ENCODE measurements at regions not wholly inside any gene's neighbourhood (a gene's known extent, or its start where the extent isn't known, plus 50 kb on each side); places are given as distances from the start of the nearest gene placed in this dataset.

DNA sequence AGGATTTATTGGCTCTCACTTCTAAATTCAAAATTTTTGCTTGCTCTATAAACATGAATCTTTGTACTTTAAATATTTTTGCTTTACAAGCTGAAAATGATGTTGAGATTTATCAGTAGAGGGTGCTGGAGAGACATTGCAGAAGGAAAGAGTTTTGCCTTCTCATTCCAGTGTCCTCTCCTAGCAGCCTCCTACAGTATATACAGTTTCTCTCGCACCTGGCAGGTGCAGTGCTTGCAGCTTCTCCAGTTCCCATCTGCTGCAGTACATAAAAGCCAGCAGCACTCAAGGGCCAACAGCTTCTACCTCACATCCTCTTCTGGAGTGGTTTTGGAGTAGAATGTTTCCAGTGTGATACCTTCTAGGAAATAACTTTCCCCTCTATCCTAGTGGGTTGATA lies 601.8 kb upstream of the ATXN7L3B start:
- TF ChIP-seq, protein P1, sequence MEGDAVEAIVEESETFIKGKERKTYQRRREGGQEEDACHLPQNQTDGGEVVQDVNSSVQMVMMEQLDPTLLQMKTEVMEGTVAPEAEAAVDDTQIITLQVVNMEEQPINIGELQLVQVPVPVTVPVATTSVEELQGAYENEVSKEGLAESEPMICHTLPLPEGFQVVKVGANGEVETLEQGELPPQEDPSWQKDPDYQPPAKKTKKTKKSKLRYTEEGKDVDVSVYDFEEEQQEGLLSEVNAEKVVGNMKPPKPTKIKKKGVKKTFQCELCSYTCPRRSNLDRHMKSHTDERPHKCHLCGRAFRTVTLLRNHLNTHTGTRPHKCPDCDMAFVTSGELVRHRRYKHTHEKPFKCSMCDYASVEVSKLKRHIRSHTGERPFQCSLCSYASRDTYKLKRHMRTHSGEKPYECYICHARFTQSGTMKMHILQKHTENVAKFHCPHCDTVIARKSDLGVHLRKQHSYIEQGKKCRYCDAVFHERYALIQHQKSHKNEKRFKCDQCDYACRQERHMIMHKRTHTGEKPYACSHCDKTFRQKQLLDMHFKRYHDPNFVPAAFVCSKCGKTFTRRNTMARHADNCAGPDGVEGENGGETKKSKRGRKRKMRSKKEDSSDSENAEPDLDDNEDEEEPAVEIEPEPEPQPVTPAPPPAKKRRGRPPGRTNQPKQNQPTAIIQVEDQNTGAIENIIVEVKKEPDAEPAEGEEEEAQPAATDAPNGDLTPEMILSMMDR (IDR thresholded peaks at IDR 0.05) = no peak
- no peak for TF ChIP-seq POLR2A (IDR thresholded peaks at IDR 0.05)
- TF ChIP-seq EP300 (IDR thresholded peaks at IDR 0.05) = no peak
- WGBS, 2 donors = 38 to 46% methylated on average over 1 of the region's 1 CpG
- no peak for DNase-seq (ENCODE audit: low spot score in 2 of 2)
- H3K36me3 ChIP-seq = no peaks in the 10 kb centered on the region
- no peaks in the 10 kb centered on the region for H3K27me3 ChIP-seq
- H3K9me3 ChIP-seq = no peaks in the 10 kb centered on the region
- no peak overlapping the region for H3K4me3 ChIP-seq
- H3K27ac ChIP-seq = no peak overlapping the region
- H3K4me1 ChIP-seq = no peaks in the 10 kb centered on the region

- H3K4me3 ChIP-seq = no peak overlapping the region
- H3K27ac ChIP-seq = no peak overlapping the region
- 71 to 76% methylated on average over 8 of the region's 8 CpGs for WGBS, 2 donors
- TF ChIP-seq POLR2A (IDR thresholded peaks at IDR 0.05) = no peak
- TF ChIP-seq, protein P1 (IDR thresholded peaks at IDR 0.05) = no peak
- no peak for TF ChIP-seq EP300 (IDR thresholded peaks at IDR 0.05)
- no peak for DNase-seq (ENCODE audit: low spot score in 2 of 2)
- no peaks in the 10 kb centered on the region for H3K9me3 ChIP-seq
- no peaks in the 10 kb centered on the region for H3K4me1 ChIP-seq
- no peaks in the 10 kb centered on the region for H3K36me3 ChIP-seq
- no peaks in the 10 kb centered on the region for H3K27me3 ChIP-seq
Measured at GRCh38 chr12:73947326-73948026, 590.2 kb upstream of the ATXN7L3B start.

DNA sequence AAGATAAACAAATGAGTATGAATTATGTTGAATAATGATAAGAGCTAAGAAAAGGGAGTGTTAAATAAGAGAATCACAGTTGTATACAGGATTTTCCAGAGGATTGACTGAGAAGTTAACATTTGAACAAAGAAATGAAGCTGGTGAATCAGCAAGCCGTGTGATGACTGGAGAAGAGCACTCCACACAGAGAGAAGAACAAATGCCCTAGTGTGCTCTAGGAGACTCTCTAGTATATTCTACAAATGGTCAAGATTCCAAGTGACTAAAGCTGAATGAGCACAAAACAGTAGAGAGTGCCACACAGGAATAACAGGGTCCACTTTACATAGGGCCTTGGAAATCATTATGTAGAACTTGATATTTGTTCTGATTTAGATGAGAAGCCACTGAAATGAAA lies 587.1 kb upstream of the ATXN7L3B start:
- no peaks in the 10 kb centered on the region for H3K9me3 ChIP-seq
- DNase-seq (ENCODE audit: low spot score in 2 of 2) = no peak
- no peaks in the 10 kb centered on the region for H3K36me3 ChIP-seq
- H3K4me1 ChIP-seq = no peaks in the 10 kb centered on the region
- no peak overlapping the region for H3K27ac ChIP-seq
- no peaks in the 10 kb centered on the region for H3K27me3 ChIP-seq
- no peak overlapping the region for H3K4me3 ChIP-seq
- TF ChIP-seq, protein P1 (IDR thresholded peaks at IDR 0.05) = no peak
- WGBS, 2 donors = 33 to 36% methylated on average over 1 of the region's 1 CpG

DNA sequence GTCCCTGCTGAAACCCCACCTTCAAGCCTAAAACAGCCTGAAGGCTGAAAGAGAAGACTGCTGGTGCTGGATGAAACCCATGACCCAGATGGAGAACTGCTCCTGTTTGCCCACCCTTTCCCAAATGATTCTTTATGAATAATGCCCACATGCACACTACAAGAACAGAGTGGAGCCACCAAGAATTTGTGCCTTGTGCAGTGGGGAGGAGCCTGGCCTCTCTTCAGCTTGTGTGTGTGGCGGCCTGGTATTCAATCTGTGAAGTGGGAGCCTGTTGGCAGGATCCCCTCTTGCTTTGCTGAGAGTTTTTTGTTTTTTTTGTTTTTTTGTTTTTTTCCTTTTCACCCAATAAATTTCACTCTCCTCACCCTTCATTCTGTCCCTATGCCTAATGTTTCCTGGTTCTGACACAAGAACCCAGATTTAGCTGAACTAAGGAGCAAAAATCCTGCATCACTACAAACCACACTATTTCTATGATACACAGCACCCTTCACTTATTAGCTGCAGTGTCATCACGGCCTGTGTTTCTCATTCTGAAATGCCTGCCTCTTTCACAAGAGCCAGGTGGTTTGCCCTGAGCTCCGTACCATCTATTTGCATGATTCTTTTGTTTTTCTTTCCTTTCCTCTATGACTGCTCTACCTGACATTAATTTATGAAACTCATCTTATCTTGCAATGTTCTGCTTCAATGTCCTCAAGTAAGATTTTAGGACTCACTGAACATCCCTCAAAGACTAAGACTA lies 585.5 kb upstream of the ATXN7L3B start:
- Histone ChIP-seq H3K4me1 (no peaks in the 10 kb centered on the region), H3K4me3 (no peak overlapping the region), H3K9me3 (no peaks in the 10 kb centered on the region), H3K27ac (no peak overlapping the region), H3K27me3 (no peaks in the 10 kb centered on the region), H3K36me3 (no peaks in the 10 kb centered on the region)
- no peak for DNase-seq (ENCODE audit: low spot score in 2 of 2)
- 85 to 89% methylated on average over 3 of the region's 3 CpGs for WGBS, 2 donors
- TF ChIP-seq EP300 (IDR thresholded peaks at IDR 0.05) (no peak), POLR2A (IDR thresholded peaks at IDR 0.05) (no peak)
- TF ChIP-seq, protein P1 (IDR thresholded peaks at IDR 0.05) = no peak

- Histone ChIP-seq H3K36me3 (no peaks in the 10 kb centered on the region), H3K9me3 (no peaks in the 10 kb centered on the region), H3K27me3 (no peaks in the 10 kb centered on the region), H3K27ac (no peak overlapping the region), H3K4me1 (no peaks in the 10 kb centered on the region), H3K4me3 (no peak overlapping the region)
- TF ChIP-seq EP300 (IDR thresholded peaks at IDR 0.05) = no peak
- TF ChIP-seq, protein P1 (IDR thresholded peaks at IDR 0.05) = no peak
- no peak for TF ChIP-seq POLR2A (IDR thresholded peaks at IDR 0.05)
- 74 to 82% methylated on average over 3 of the region's 3 CpGs for WGBS, 2 donors
- no peak for DNase-seq (ENCODE audit: low spot score in 2 of 2)
Measured at GRCh38 chr12:73964641-73965040, 573.0 kb upstream of the ATXN7L3B start.

Measured in tibial nerve (tissue), 4 donors.